ENCODE measurements at regions not wholly inside any gene's neighbourhood (a gene's known extent, or its start where the extent isn't known, plus 50 kb on each side); places are given as distances from the start of the nearest gene placed in this dataset.

GRCh38 chr13:112153846-112154245 is 86.9 kb downstream of the SOX1 start:
- TF ChIP-seq CTCF (IDR thresholded peaks at IDR 0.05) (no peak), POLR2A (IDR thresholded peaks at IDR 0.05) (no peak), EP300 (IDR thresholded peaks at IDR 0.05) (no peak)
